ENCODE measurements at regions not wholly inside any gene's neighbourhood (a gene's known extent, or its start where the extent isn't known, plus 50 kb on each side); places are given as distances from the start of the nearest gene placed in this dataset.

GRCh38 chr5:93078082-93079038, 502.7 kb downstream of the NR2F1-AS1 start:
- ATAC-seq: no peak

DNA sequence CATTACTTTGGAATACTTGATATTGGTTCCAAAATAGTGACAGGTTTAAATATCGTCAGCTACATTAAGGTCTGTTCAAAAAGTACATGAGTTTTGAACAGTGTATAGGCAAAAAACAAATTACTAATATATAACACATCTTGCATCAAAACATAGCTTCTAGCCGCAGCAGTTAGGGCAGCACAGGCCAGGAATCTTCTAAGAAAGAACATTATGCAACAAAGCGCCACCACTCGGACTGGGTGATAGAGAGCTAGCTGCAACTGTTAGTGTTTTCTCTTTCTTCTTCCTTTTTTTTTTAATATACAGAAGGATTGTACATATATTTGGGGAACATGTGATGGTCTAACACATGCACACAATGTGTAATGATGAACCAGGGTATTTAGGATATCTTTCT, 504.5 kb downstream of the NR2F1-AS1 start:
- no peak overlapping the region for H3K27ac Mint-ChIP-seq
- TF ChIP-seq CTCF (IDR thresholded peaks at IDR 0.05): no peak
- peaks cover 2% of the 10 kb centered on the region for H3K4me1 Mint-ChIP-seq (ENCODE audit: low read depth)
- H3K4me3 Mint-ChIP-seq: no peak overlapping the region
- no peaks in the 10 kb centered on the region for H3K27me3 Mint-ChIP-seq
- CTCF ChIA-PET: no interaction called here
- intact Hi-C loops (cut with micrococcal nuclease): no loop called here
- POLR2A ChIA-PET: no interaction called here
- no peaks in the 10 kb centered on the region for H3K9me3 Mint-ChIP-seq
- ATAC-seq (no peak), DNase-seq (no peak)
- no peaks in the 10 kb centered on the region for H3K36me3 Mint-ChIP-seq (ENCODE audit: low read depth)

More at GRCh38 chr5:93078082-93079038, 502.7 kb downstream of the NR2F1-AS1 start:
- Mint-ChIP-seq H3K27me3 (no peaks in the 10 kb centered on the region), H3K4me3 (no peak overlapping the region), H3K9me3 (peaks cover 2% of the 10 kb centered on the region), H3K36me3 (ENCODE audit: low read depth) (no peaks in the 10 kb centered on the region), H3K27ac (no peak overlapping the region), H3K4me1 (ENCODE audit: low read depth) (peaks cover 2% of the 10 kb centered on the region)
- ChIA-PET POLR2A (no interaction called here), CTCF (no interaction called here)
- TF ChIP-seq CTCF (IDR thresholded peaks at IDR 0.05): no peak
- intact Hi-C loops (cut with micrococcal nuclease): no loop called here
- no peak for DNase-seq

DNA sequence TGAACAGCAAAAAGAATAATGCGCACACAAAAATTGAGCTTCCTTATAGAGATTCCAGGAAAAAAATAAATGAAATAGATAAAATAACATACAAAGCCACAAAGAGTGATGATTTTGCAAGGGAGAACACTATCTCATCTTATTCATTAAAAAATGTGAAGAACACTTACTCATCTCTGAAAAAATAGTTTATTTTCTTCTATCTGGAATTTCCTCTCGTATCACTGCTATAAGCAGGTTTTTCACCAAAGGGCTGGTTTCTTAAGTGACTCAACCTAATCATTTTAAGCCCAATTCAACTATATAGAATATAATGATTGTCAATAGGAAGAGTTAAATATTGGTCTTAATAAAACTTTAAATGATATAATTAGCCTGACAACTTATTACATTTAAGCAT, 504.9 kb downstream of the NR2F1-AS1 start:
- Mint-ChIP-seq H3K9me3 (no peaks in the 10 kb centered on the region), H3K4me3 (no peak overlapping the region), H3K27ac (no peak overlapping the region), H3K27me3 (no peaks in the 10 kb centered on the region), H3K36me3 (ENCODE audit: low read depth) (no peaks in the 10 kb centered on the region), H3K4me1 (ENCODE audit: low read depth) (peaks cover 2% of the 10 kb centered on the region)
- intact Hi-C loops (cut with micrococcal nuclease): no loop called here
- TF ChIP-seq CTCF (IDR thresholded peaks at IDR 0.05): no peak
- ATAC-seq (no peak), DNase-seq (no peak)
- ChIA-PET POLR2A (no interaction called here), CTCF (no interaction called here)

DNA sequence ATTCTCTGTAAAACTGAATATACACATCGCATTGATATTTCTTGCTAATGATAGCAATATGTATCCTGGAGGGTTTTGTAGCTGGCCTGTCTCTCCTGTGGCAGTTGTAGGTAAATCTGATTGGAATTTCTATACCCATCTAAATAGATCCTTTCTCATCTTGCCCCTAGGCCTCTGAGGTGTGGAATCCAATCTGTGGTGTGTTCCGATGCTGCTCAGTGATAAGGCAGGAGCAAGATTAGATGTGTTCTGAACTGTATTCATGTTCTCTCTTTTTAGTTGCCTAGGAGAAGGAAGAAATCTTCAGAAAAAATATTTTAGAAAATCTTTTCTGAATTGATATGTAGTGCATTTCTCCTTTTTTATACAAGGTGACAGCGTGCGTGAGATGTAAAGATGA, 507.5 kb downstream of the NR2F1-AS1 start:
- DNase-seq (no peak), ATAC-seq (no peak)
- ChIA-PET CTCF (no interaction called here), POLR2A (no interaction called here)
- Mint-ChIP-seq H3K27ac (no peak overlapping the region), H3K27me3 (no peaks in the 10 kb centered on the region), H3K9me3 (no peaks in the 10 kb centered on the region), H3K36me3 (ENCODE audit: low read depth) (no peaks in the 10 kb centered on the region), H3K4me1 (ENCODE audit: low read depth) (peaks cover 2% of the 10 kb centered on the region), H3K4me3 (no peak overlapping the region)
- intact Hi-C loops (cut with micrococcal nuclease): no loop called here
- no peak for TF ChIP-seq CTCF (IDR thresholded peaks at IDR 0.05)

- H3K9me3 Mint-ChIP-seq: no peaks in the 10 kb centered on the region
- no peak overlapping the region for H3K27ac Mint-ChIP-seq
- no peak for ATAC-seq
- no peaks in the 10 kb centered on the region for H3K27me3 Mint-ChIP-seq
- intact Hi-C loops (cut with micrococcal nuclease): no loop called here
- DNase-seq: no peak
- no peaks in the 10 kb centered on the region for H3K4me1 Mint-ChIP-seq (ENCODE audit: low read depth)
- ChIA-PET POLR2A (no interaction called here), CTCF (no interaction called here)
- no peaks in the 10 kb centered on the region for H3K36me3 Mint-ChIP-seq (ENCODE audit: low read depth)
- no peak overlapping the region for H3K4me3 Mint-ChIP-seq
- TF ChIP-seq CTCF (IDR thresholded peaks at IDR 0.05): no peak
Measured at GRCh38 chr5:93072831-93073459, 508.1 kb downstream of the NR2F1-AS1 start.

All from activated CD8-positive, alpha-beta T cell treated with anti-CD3 and anti-CD28 coated beads for 36 hours (primary cell).